C4-2B (cell line): ENCODE measurements at regions not wholly inside any gene's neighbourhood (a gene's known extent, or its start where the extent isn't known, plus 50 kb on each side); places are given as distances from the start of the nearest gene placed in this dataset.

Experiments used
- CTCF ChIP-seq: fragments of 450-650 bp; conservative IDR thresholded peaks from 2 replicates; pipeline ENCODE4 v1.5.1; 2017; ENCODE audit warnings: mild to moderate bottlenecking
- ZFX ChIP-seq: fragments of 450-650 bp; IDR thresholded peaks from 2 replicates; pipeline ENCODE4 v1.6.1; 2017

GRCh38 chr14:32004300-32004699, 72.8 kb upstream of the ARHGAP5 start:
- TF ChIP-seq CTCF (no peak), ZFX (no peak)
